NB4 (cell line): ENCODE measurements at regions not wholly inside any gene's neighbourhood (a gene's known extent, or its start where the extent isn't known, plus 50 kb on each side); places are given as distances from the start of the nearest gene placed in this dataset.

Experiments used
- CTCF ChIP-seq: IDR thresholded peaks from one replicate; pipeline ENCODE4 v1.5.1; 2012; ENCODE audit warnings: low read depth, low read length
- POLR2A ChIP-seq: IDR thresholded peaks from 2 replicates; pipeline ENCODE4 v1.6.1; 2011; ENCODE audit warnings: mild to moderate bottlenecking; ENCODE audit not compliant: insufficient read length; ENCODE audit errors: extremely low read depth

GRCh38 chr14:50008974-50009373 lies 107.4 kb downstream of the VCPKMT start:
- TF ChIP-seq POLR2A: no peak
- TF ChIP-seq CTCF: no peak
